Activated T-helper 2 cell treated with anti-CD3 and anti-CD28 coated beads, Interferon-gamma antibody, Interleukin-2, Interleukin-4, amounts not matched to agents 10 μg/mL and 5 μg/mL and 100 μg/mL, durations not matched to agents 14 hours and 24 hours and 36 hours (primary cell): ENCODE measurements at regions not wholly inside any gene's neighbourhood (a gene's known extent, or its start where the extent isn't known, plus 50 kb on each side); places are given as distances from the start of the nearest gene placed in this dataset.

Experiments used
- DNase-seq: peaks from one replicate; pipeline ENCODE4 v3.0.0; 2021; ENCODE audit warnings: low spot score
- H3K27ac Mint-ChIP-seq: one replicate; pipeline ENCODE4 v1.8.0; 2021; ENCODE audit warnings: mixed read lengths
- H3K27me3 Mint-ChIP-seq: one replicate; pipeline ENCODE4 v1.8.0; 2021; ENCODE audit warnings: low read depth, mixed read lengths
- H3K36me3 Mint-ChIP-seq: one replicate; pipeline ENCODE4 v1.8.0; 2021; ENCODE audit warnings: low read depth, mixed read lengths
- H3K4me1 Mint-ChIP-seq: one replicate; pipeline ENCODE4 v1.8.0; 2021; ENCODE audit warnings: low read depth, mixed read lengths
- H3K4me3 Mint-ChIP-seq: one replicate; pipeline ENCODE4 v1.8.0; 2021; ENCODE audit warnings: low read depth, mild to moderate bottlenecking, moderate library complexity, mixed read lengths
- H3K9me3 Mint-ChIP-seq: one replicate; pipeline ENCODE4 v1.8.0; 2021; ENCODE audit warnings: mixed read lengths
- intact Hi-C: fragments of 100-400 bp; cut with micrococcal nuclease; formaldehyde crosslinking; loops from one replicate; pipeline ENCODE4 v1.15.1; 2023

DNA sequence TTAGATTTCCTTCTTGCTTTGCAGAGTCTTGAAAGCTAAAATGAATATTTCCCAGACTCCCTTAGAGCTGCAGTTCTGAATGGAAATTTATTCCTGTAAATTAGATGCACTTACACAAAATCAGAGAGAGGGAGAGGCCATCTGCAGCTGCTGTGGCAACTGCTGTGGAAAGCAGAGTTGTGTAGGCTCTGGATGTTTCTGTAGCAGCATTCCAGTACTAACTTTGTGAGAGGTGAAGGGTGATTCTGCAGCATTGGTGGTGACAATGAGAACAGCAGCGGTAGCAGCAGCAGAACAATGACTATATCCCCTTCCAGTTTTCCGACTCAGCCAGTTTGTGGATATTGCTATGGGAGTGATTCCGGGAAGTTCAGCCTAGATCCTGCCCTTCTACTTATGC, 433.0 kb upstream of the REG3G start:
- DNase-seq: no peak
- intact Hi-C loops: no loop called here
- Mint-ChIP-seq H3K36me3 (no peaks in the 10 kb centered on the region), H3K27me3 (no peaks in the 10 kb centered on the region), H3K27ac (no peak overlapping the region), H3K4me3 (no peak overlapping the region), H3K9me3 (peaks cover 27% of the 10 kb centered on the region), H3K4me1 (no peaks in the 10 kb centered on the region)

DNA sequence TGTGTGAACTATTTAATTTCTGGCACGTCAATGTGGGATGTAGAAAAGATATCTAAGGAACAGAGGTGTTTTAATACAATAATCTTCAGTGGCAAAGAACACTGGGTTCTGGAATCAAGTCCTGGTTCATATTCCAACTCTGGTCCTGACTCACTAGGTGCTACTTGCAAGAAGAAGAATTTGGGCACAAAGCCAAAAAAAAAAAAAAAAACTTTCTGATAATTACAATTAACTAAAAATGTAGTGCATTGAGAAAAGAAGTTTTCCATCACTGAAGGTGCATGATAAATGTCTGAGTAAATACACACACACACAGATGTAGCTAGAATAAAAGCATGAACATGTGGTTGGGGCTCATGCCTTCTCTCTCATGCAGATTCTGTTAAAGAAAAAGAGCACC, 424.4 kb upstream of the REG3G start:
- no peaks in the 10 kb centered on the region for H3K4me1 Mint-ChIP-seq
- peaks cover 8% of the 10 kb centered on the region for H3K9me3 Mint-ChIP-seq
- DNase-seq: no peak
- no peaks in the 10 kb centered on the region for H3K36me3 Mint-ChIP-seq
- H3K27me3 Mint-ChIP-seq: no peaks in the 10 kb centered on the region
- H3K27ac Mint-ChIP-seq: no peak overlapping the region
- intact Hi-C loops: no loop called here
- no peak overlapping the region for H3K4me3 Mint-ChIP-seq

- DNase-seq: no peak
- Mint-ChIP-seq H3K36me3 (no peaks in the 10 kb centered on the region), H3K27ac (no peak overlapping the region), H3K27me3 (no peaks in the 10 kb centered on the region), H3K9me3 (peaks cover 8% of the 10 kb centered on the region), H3K4me1 (no peaks in the 10 kb centered on the region), H3K4me3 (no peak overlapping the region)
- intact Hi-C loops: no loop called here
Observed at GRCh38 chr2:78602862-78603261, 422.6 kb upstream of the REG3G start.

DNA sequence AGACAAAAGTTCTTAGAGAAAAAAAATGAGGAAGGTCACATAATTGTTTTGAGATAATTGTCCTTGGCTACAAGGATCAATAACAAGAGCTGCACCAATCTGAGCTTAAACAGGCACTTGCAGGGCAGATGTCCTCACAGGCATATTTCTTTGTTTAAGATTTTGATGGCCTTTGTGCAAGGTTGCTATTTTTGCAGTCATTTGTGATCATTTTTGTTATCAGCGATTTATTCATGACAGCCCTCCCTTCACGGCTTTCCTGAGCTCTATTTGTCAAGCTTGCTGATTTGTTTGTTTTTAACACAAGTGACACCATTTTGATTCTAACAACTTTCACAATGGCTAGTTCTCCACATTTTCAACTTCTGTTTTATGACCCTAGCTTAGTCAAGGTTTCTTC, 418.6 kb upstream of the REG3G start:
- Mint-ChIP-seq H3K4me1 (no peaks in the 10 kb centered on the region), H3K27me3 (no peaks in the 10 kb centered on the region), H3K27ac (no peak overlapping the region), H3K36me3 (no peaks in the 10 kb centered on the region), H3K4me3 (no peak overlapping the region), H3K9me3 (peaks cover 18% of the 10 kb centered on the region)
- intact Hi-C loops: no loop called here
- DNase-seq: no peak

DNA sequence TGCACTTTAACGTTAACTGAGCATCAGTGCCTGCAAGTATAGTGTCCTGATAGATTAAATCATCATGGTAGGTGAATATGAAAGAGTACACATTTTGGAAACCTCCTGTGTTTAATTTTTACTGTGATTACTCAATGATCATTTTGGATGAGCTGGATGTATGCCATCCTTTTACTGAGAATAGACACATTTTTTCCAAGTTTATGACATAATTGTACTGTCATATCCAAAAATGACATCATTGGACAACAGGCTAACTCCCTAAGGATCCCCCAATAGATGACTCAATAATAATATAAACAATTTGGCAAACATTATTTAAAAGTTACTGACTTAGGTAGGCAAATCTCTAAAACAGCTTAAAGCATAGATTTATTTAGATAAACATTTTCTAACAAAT, 410.8 kb upstream of the REG3G start:
- no peak overlapping the region for H3K4me3 Mint-ChIP-seq

GRCh38 chr2:78615956-78616355, 409.5 kb upstream of the REG3G start:
- intact Hi-C loops: no loop called here
- H3K4me3 Mint-ChIP-seq: no peak overlapping the region
- H3K36me3 Mint-ChIP-seq: no peaks in the 10 kb centered on the region
- H3K9me3 Mint-ChIP-seq: peaks cover 20% of the 10 kb centered on the region
- H3K27me3 Mint-ChIP-seq: no peaks in the 10 kb centered on the region
- DNase-seq: no peak
- H3K27ac Mint-ChIP-seq: no peak overlapping the region
- no peaks in the 10 kb centered on the region for H3K4me1 Mint-ChIP-seq

More for the DNA sequence above, 410.8 kb upstream of the REG3G start:
- Mint-ChIP-seq H3K4me1 (no peaks in the 10 kb centered on the region), H3K27me3 (no peaks in the 10 kb centered on the region), H3K9me3 (peaks cover 21% of the 10 kb centered on the region), H3K36me3 (no peaks in the 10 kb centered on the region), H3K27ac (no peak overlapping the region)
- DNase-seq: no peak
- intact Hi-C loops: no loop called here

DNA sequence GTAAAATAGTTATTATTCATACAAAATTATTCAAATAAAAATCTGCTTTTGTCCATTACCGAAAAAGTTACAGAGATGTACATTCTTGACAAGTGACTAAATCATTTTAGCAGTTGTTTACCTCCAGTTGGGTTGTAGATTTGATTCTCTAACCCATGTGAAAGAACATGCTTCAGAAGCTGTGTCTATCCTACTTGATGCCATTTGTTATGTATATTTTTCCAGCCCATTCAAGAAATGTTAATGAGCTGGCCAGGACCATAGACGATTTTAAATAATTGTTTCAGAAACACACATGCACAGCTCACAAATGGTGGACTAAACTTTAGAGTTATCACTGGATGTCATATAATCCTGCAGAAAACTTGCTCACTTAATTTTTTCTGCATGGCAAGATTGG, 391.1 kb upstream of the REG3G start:
- Mint-ChIP-seq H3K4me1 (no peaks in the 10 kb centered on the region), H3K9me3 (peaks cover 18% of the 10 kb centered on the region), H3K27me3 (no peaks in the 10 kb centered on the region), H3K27ac (no peak overlapping the region), H3K4me3 (no peak overlapping the region), H3K36me3 (no peaks in the 10 kb centered on the region)
- intact Hi-C loops: no loop called here
- no peak for DNase-seq

- Mint-ChIP-seq H3K4me3 (no peak overlapping the region), H3K4me1 (no peaks in the 10 kb centered on the region), H3K27me3 (no peaks in the 10 kb centered on the region), H3K9me3 (peaks cover 30% of the 10 kb centered on the region), H3K27ac (no peak overlapping the region), H3K36me3 (no peaks in the 10 kb centered on the region)
- no peak for DNase-seq
- intact Hi-C loops: no loop called here
Observed at GRCh38 chr2:78644854-78645253, 380.6 kb upstream of the REG3G start.

GRCh38 chr2:78646533-78647364, 378.8 kb upstream of the REG3G start:
- Mint-ChIP-seq H3K9me3 (peaks cover 37% of the 10 kb centered on the region), H3K27me3 (no peaks in the 10 kb centered on the region), H3K4me1 (no peaks in the 10 kb centered on the region), H3K36me3 (no peaks in the 10 kb centered on the region), H3K27ac (no peak overlapping the region), H3K4me3 (no peak overlapping the region)
- intact Hi-C loops: no loop called here
- DNase-seq: no peak

DNA sequence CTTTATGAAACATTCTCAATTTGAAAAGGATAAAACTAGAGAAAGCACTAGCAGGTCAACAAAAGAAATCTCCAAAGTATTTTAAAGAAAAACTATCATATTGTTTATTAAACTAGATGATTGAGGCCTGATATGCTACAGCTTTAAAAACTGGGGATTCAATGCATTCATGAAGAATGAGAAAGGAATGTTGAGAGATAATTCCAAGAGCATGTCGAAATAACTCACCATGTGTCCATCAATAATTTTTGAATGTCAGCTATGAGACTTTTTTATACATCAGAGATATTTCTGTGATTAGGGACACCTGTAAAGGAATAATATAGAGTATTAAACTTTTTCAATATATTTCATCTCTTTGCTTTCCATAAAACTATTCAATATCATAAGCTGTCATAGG, 376.9 kb upstream of the REG3G start:
- no peaks in the 10 kb centered on the region for H3K36me3 Mint-ChIP-seq
- no peak overlapping the region for H3K27ac Mint-ChIP-seq
- DNase-seq: no peak
- no peaks in the 10 kb centered on the region for H3K27me3 Mint-ChIP-seq
- H3K4me1 Mint-ChIP-seq: no peaks in the 10 kb centered on the region
- H3K4me3 Mint-ChIP-seq: no peak overlapping the region
- H3K9me3 Mint-ChIP-seq: peaks cover 44% of the 10 kb centered on the region
- intact Hi-C loops: no loop called here

DNA sequence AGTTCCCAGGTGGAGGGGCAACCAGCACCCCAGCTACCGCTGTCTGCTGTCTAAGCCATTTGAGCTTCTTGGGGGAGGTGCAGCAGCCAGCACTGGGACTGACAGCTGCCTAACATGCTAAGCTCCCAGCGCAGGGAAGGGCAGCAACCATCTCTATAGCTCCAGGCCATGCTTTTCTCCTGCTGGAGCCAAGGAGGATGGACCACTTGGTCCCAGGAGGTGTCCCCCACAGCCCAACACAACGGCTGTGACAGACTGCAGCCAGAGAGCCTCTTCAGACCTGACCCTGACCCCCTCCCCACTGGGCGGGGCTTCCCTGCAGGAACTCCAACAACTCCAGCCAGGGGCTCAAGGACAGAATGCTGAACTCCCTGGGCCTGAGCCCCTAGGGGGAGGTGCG, 370.6 kb upstream of the REG3G start:
- intact Hi-C loops: no loop called here
- Mint-ChIP-seq H3K4me3 (no peak overlapping the region), H3K36me3 (no peaks in the 10 kb centered on the region), H3K4me1 (no peaks in the 10 kb centered on the region), H3K27ac (no peak overlapping the region), H3K27me3 (no peaks in the 10 kb centered on the region), H3K9me3 (peaks cover 71% of the 10 kb centered on the region)
- no peak for DNase-seq

- no peak for DNase-seq
- intact Hi-C loops: no loop called here
- no peaks in the 10 kb centered on the region for H3K4me1 Mint-ChIP-seq
Observed at GRCh38 chr2:78676921-78677696, 348.4 kb upstream of the REG3G start.

GRCh38 chr2:78677774-78678173, 347.7 kb upstream of the REG3G start:
- Mint-ChIP-seq H3K36me3 (no peaks in the 10 kb centered on the region), H3K4me3 (no peak overlapping the region), H3K4me1 (no peaks in the 10 kb centered on the region), H3K27ac (no peak overlapping the region), H3K27me3 (no peaks in the 10 kb centered on the region), H3K9me3 (peaks cover 25% of the 10 kb centered on the region)
- DNase-seq: no peak
- intact Hi-C loops: no loop called here

More at GRCh38 chr2:78676921-78677696, 348.4 kb upstream of the REG3G start:
- no peaks in the 10 kb centered on the region for H3K36me3 Mint-ChIP-seq
- no peak overlapping the region for H3K27ac Mint-ChIP-seq
- no peak overlapping the region for H3K4me3 Mint-ChIP-seq
- peaks cover 23% of the 10 kb centered on the region for H3K9me3 Mint-ChIP-seq
- no peaks in the 10 kb centered on the region for H3K27me3 Mint-ChIP-seq
